H1 (cell line): ENCODE measurements at regions not wholly inside any gene's neighbourhood (a gene's known extent, or its start where the extent isn't known, plus 50 kb on each side); places are given as distances from the start of the nearest gene placed in this dataset.

Source experiments
- CTCF ChIA-PET: fragments of 300-600 bp; sonication (Branson Sonifier 250); formaldehyde crosslinking; loops from one replicate; lab custom pipeline; 2021; ENCODE audit not compliant: partially characterized antibody; lab: Charles Lee
- POLR2A ChIA-PET: fragments of 300-600 bp; sonication (Branson Sonifier 250); formaldehyde crosslinking; loops from one replicate; lab custom pipeline; 2021; ENCODE audit warnings: inconsistent platforms; ENCODE audit not compliant: partially characterized antibody; lab: Charles Lee
- DNase-seq, 2 experiments: peaks; one replicate each; pipeline versions ENCODE4 v3.0.0 to v3.0.0-alpha.2; 2010 to 2022; ENCODE audit warnings: low spot score in 2 of 2, low read depth in 1 of 2, mixed read lengths in 1 of 2
- FAIRE-seq: peaks from 2 replicates; lab custom pipeline; 2011; peaks lifted over from hg19 to GRCh38; lab: Jason Lieb, UNC
- H2AFZ ChIP-seq: 2 replicates; pipeline ENCODE4 v1.8.1; 2012; ENCODE audit warnings: low read length, inconsistent platforms
- H2AK5ac ChIP-seq: 2 replicates; pipeline ENCODE4 v1.6.1; 2013; ENCODE audit warnings: low read depth, low read length
- H2BK120ac ChIP-seq: replicated peaks from 2 replicates; pipeline ENCODE3; 2013; ENCODE audit warnings: low read depth, low read length, inconsistent platforms
- H2BK12ac ChIP-seq: 2 replicates; pipeline ENCODE4 v1.6.1; 2013; ENCODE audit warnings: low read depth, low read length
- H2BK15ac ChIP-seq: 2 replicates; pipeline ENCODE4 v1.6.1; 2013; ENCODE audit warnings: low read length
- H2BK20ac ChIP-seq: 2 replicates; pipeline ENCODE4 v1.6.1; 2013; ENCODE audit warnings: low read length
- H2BK5ac ChIP-seq: 2 replicates; pipeline ENCODE4 v1.6.1; 2013; ENCODE audit warnings: low read depth, low read length
- H3K14ac ChIP-seq: 2 replicates; pipeline ENCODE4 v1.6.1; 2013; ENCODE audit warnings: inconsistent platforms; ENCODE audit not compliant: insufficient read length
- H3K18ac ChIP-seq: 2 replicates; pipeline ENCODE4 v1.6.1; 2013; ENCODE audit warnings: low read length; ENCODE audit errors: extremely low read depth
- H3K23ac ChIP-seq: 2 replicates; pipeline ENCODE4 v1.6.1; 2013; ENCODE audit warnings: inconsistent platforms; ENCODE audit not compliant: insufficient read length
- H3K23me2 ChIP-seq: 2 replicates; pipeline ENCODE4 v1.6.1; 2013; ENCODE audit warnings: low read depth, low read length
- H3K27ac ChIP-seq: 2 replicates; pipeline ENCODE4 v1.6.1; 2011; ENCODE audit warnings: low read depth, low read length, inconsistent platforms
- H3K27me3 ChIP-seq, 4 experiments: replicated peaks in 1 of 4; 1 replicate in 1 of 4; 2 replicates in 3 of 4; pipeline versions ENCODE4 v1.6.1 to v1.8.1; 2011 to 2013; ENCODE audit warnings: low read length in 3 of 4, mild to moderate bottlenecking in 3 of 4, inconsistent platforms in 2 of 4, mixed read lengths in 2 of 4, moderate library complexity in 1 of 4; ENCODE audit not compliant: control insufficient read depth in 3 of 4, insufficient read depth in 3 of 4; ENCODE audit errors: extremely low read depth in 1 of 4
- H3K36me3 ChIP-seq, 4 experiments: 2 replicates each; pipeline versions ENCODE4 v1.6.1 to v1.8.1; 2011 to 2013; ENCODE audit warnings: mild to moderate bottlenecking in 4 of 4, low read length in 3 of 4, moderate library complexity in 2 of 4, control low read depth in 1 of 4, inconsistent platforms in 1 of 4; ENCODE audit not compliant: insufficient read depth in 4 of 4, control insufficient read depth in 2 of 4
- H3K4ac ChIP-seq: replicated peaks from 2 replicates; pipeline ENCODE3; 2013; ENCODE audit warnings: low read length, low read depth, mixed read lengths, inconsistent platforms; ENCODE audit not compliant: insufficient read length
- H3K4me1 ChIP-seq, 4 experiments: replicated peaks in 1 of 4; 1 replicate in 1 of 4; 2 replicates in 3 of 4; pipeline versions ENCODE4 v1.6.1 to v1.8.1; 2011 to 2013; ENCODE audit warnings: low read length in 3 of 4, inconsistent platforms in 2 of 4, mixed read lengths in 1 of 4; ENCODE audit not compliant: insufficient read depth in 4 of 4, control insufficient read depth in 3 of 4
- H3K4me2 ChIP-seq, 2 experiments: 2 replicates each; pipeline versions ENCODE4 v1.6.1 to v1.8.1; 2011 to 2013; ENCODE audit warnings: low read depth in 2 of 2, low read length in 2 of 2, control low read depth in 1 of 2, inconsistent platforms in 1 of 2, mild to moderate bottlenecking in 1 of 2; ENCODE audit not compliant: insufficient read depth in 1 of 2
- H3K4me3 ChIP-seq, 4 experiments: fragments of 200-600, 300-600 bp in 1 of 4; sonication (generic), shearing (Covaris generic), sonication (Bioruptor Twin) in 1 of 4; 2 replicates each; pipeline versions ENCODE4 v1.5.1 to v1.8.1; 2011 to 2016; ENCODE audit warnings: low read length in 4 of 4, low read depth in 3 of 4, control low read depth in 2 of 4, inconsistent platforms in 2 of 4, mild to moderate bottlenecking in 2 of 4, mixed read lengths in 1 of 4, moderate library complexity in 1 of 4; ENCODE audit not compliant: insufficient read depth in 2 of 4; ENCODE audit errors: extremely low read depth in 1 of 4
- H3K56ac ChIP-seq: replicated peaks from 2 replicates; pipeline ENCODE3; 2013; ENCODE audit warnings: low read depth, mild to moderate bottlenecking, mixed read lengths, low read length, inconsistent platforms; ENCODE audit not compliant: insufficient read length
- H3K79me1 ChIP-seq: 2 replicates; pipeline ENCODE4 v1.6.1; 2013; ENCODE audit warnings: low read depth, low read length, control low read depth
- H3K79me2 ChIP-seq, 2 experiments: 2 replicates each; pipeline versions ENCODE4 v1.6.1 to v1.8.1; 2012 to 2013; ENCODE audit warnings: low read length in 2 of 2, mild to moderate bottlenecking in 2 of 2, inconsistent platforms in 1 of 2; ENCODE audit not compliant: insufficient read depth in 2 of 2, control insufficient read depth in 1 of 2
- H3K9ac ChIP-seq, 4 experiments: replicated peaks in 1 of 4; 1 replicate in 1 of 4; 2 replicates in 3 of 4; pipeline versions ENCODE4 v1.6.1 to v1.8.1; 2011 to 2013; ENCODE audit warnings: low read depth in 3 of 4, low read length in 3 of 4, control low read depth in 2 of 4, mild to moderate bottlenecking in 2 of 4, moderate library complexity in 2 of 4, inconsistent platforms in 1 of 4; ENCODE audit errors: extremely low read depth in 1 of 4
- H3K9me3 ChIP-seq, 2 experiments: 2 replicates each; pipeline versions ENCODE4 v1.6.1 to v1.8.1; 2012 to 2013; ENCODE audit warnings: mild to moderate bottlenecking in 2 of 2, moderate library complexity in 2 of 2, control low read depth in 1 of 2, inconsistent platforms in 1 of 2, low read depth in 1 of 2, low read length in 1 of 2, mixed read lengths in 1 of 2; ENCODE audit not compliant: insufficient read depth in 2 of 2
- H4K20me1 ChIP-seq, 2 experiments: replicated peaks in 1 of 2; 2 replicates each; pipeline versions ENCODE3 to v1.8.1; 2011 to 2013; ENCODE audit warnings: inconsistent platforms in 2 of 2, low read length in 2 of 2, mild to moderate bottlenecking in 1 of 2; ENCODE audit not compliant: insufficient read depth in 2 of 2, control insufficient read depth in 1 of 2
- H4K5ac ChIP-seq: 2 replicates; pipeline ENCODE4 v1.6.1; 2013; ENCODE audit warnings: low read length, low read depth, mixed read lengths, inconsistent platforms; ENCODE audit not compliant: insufficient read length
- H4K8ac ChIP-seq: 2 replicates; pipeline ENCODE4 v1.8.0; 2013; ENCODE audit warnings: mild to moderate bottlenecking, moderate library complexity, low read length, inconsistent platforms; ENCODE audit not compliant: insufficient read depth; ENCODE audit errors: extremely low read depth
- H4K91ac ChIP-seq: replicated peaks from 2 replicates; pipeline ENCODE3; 2013; ENCODE audit warnings: low read length, mixed read lengths, inconsistent platforms; ENCODE audit not compliant: insufficient read length
- ASH2L ChIP-seq: fragments of 200-600, 300-600 bp; sonication (generic); IDR thresholded peaks from one replicate; pipeline ENCODE4 v1.7.1; 2017; ENCODE audit warnings: low read length
- CREB1 ChIP-seq: IDR thresholded peaks from 2 replicates; pipeline ENCODE4 v1.6.1; 2012; ENCODE audit warnings: inconsistent platforms
- EGR1 ChIP-seq: IDR thresholded peaks from 2 replicates; pipeline ENCODE4 v1.6.1; 2011; ENCODE audit warnings: low read depth, low read length, borderline replicate concordance
- GABPA ChIP-seq: IDR thresholded peaks from 2 replicates; pipeline ENCODE4 v1.6.1; 2011; ENCODE audit warnings: mild to moderate bottlenecking, low read length, moderate library complexity, borderline replicate concordance; ENCODE audit not compliant: insufficient read depth
- GTF2F1 ChIP-seq: IDR thresholded peaks from 2 replicates; pipeline ENCODE4 v1.6.1; 2012; ENCODE audit warnings: low read depth, low read length, improper control_type of control experiment, borderline replicate concordance
- POLR2A ChIP-seq, 2 experiments: IDR thresholded peaks; 1 replicate in 1 of 2; 2 replicates in 1 of 2; pipeline ENCODE4 v1.6.1; 2011; ENCODE audit warnings: low read depth in 2 of 2, low read length in 2 of 2, mild to moderate bottlenecking in 2 of 2; ENCODE audit errors: control extremely low read depth in 1 of 2
- SIN3A ChIP-seq, 2 experiments: IDR thresholded peaks in 1 of 2; conservative IDR thresholded peaks in 1 of 2; 2 replicates each; pipeline ENCODE4 v1.6.1; 2011 to 2012; ENCODE audit warnings: low read length in 2 of 2, improper control_type of control experiment in 1 of 2, low read depth in 1 of 2, mild to moderate bottlenecking in 1 of 2
- SP1 ChIP-seq: IDR thresholded peaks from 2 replicates; pipeline ENCODE4 v1.6.1; 2011; ENCODE audit warnings: low read depth, low read length
- WGBS, 2 experiments: shearing (Covaris generic) in 1 of 2; methylation state at CpG; one replicate each; pipeline versions ENCODE4 v1.1.6 to v1.1.7; 2013 to 2015; ENCODE audit warnings: low lambda C conversion rate in 2 of 2, mixed read lengths in 2 of 2, inconsistent platforms in 1 of 2, low coverage in 1 of 2, missing lambda C conversion rate in 1 of 2; ENCODE audit not compliant: insufficient replicate concordance in 2 of 2, insufficient coverage in 1 of 2, insufficient read length in 1 of 2; ENCODE audit errors: extremely low coverage in 1 of 2, missing lambda C conversion rate in 1 of 2; 5-methylcytosine and 5-hydroxymethylcytosine counted together

GRCh38 chrX:65586491-65586890 lies 51.9 kb upstream of the LAS1L start:
- CTCF ChIA-PET = no interaction called here
- H3K4me3 ChIP-seq = no peak overlapping the region
- no peak overlapping the region for H3K14ac ChIP-seq
- WGBS, 2 experiments = 93% methylated on average over 3 of the region's 6 CpGs; no CpG with 5 or more reads in 1 of the 2 experiments
- no peak overlapping the region for H2BK15ac ChIP-seq
- TF ChIP-seq SIN3A (conservative IDR thresholded peaks at IDR 0.05 in 1 of 2, IDR thresholded peaks at IDR 0.05 in 1 of 2; ENCODE audit: low read depth in 1 of 2, low read length in 2 of 2) (no peak), GTF2F1 (no peak), ASH2L (no peak), EGR1 (no peak), POLR2A (IDR thresholded peaks at IDR 0.05; ENCODE audit: control extremely low read depth in 1 of 2, low read depth in 2 of 2, low read length in 2 of 2) (no peak), GABPA (no peak), CREB1 (no peak), SP1 (no peak)
- H2AFZ ChIP-seq = no peak overlapping the region
- H2BK12ac ChIP-seq = no peak overlapping the region
- no peak for DNase-seq
- H3K4me2 ChIP-seq = no peak overlapping the region
- no peak overlapping the region for H4K8ac ChIP-seq
- H2BK20ac ChIP-seq = no peak overlapping the region
- no peaks in the 10 kb centered on the region for H3K79me1 ChIP-seq
- no peak overlapping the region for H3K27ac ChIP-seq
- H2AK5ac ChIP-seq = no peak overlapping the region
- no peaks in the 10 kb centered on the region for H4K20me1 ChIP-seq
- no peak overlapping the region for H3K9ac ChIP-seq
- no peaks in the 10 kb centered on the region for H3K23me2 ChIP-seq
- no peak overlapping the region for H3K56ac ChIP-seq
- H4K91ac ChIP-seq = no peak overlapping the region
- no peaks in the 10 kb centered on the region for H3K9me3 ChIP-seq
- no peaks in the 10 kb centered on the region for H3K79me2 ChIP-seq
- H3K18ac ChIP-seq = no peak overlapping the region
- no peaks in the 10 kb centered on the region for H3K36me3 ChIP-seq
- no peak overlapping the region for H4K5ac ChIP-seq
- no peak overlapping the region for H2BK120ac ChIP-seq
- H3K4me1 ChIP-seq = peaks cover 0 to 4% (median 4%) of the 10 kb centered on the region in 4 experiments; a peak in 3 of 7 replicates
- H3K27me3 ChIP-seq = no peaks in the 10 kb centered on the region
- no peak overlapping the region for H2BK5ac ChIP-seq
- H3K4ac ChIP-seq = no peak overlapping the region
- H3K23ac ChIP-seq = no peak overlapping the region
- POLR2A ChIA-PET = no interaction called here
- FAIRE-seq = no peak
